Pons (tissue), 1 donor: ENCODE measurements at regions not wholly inside any gene's neighbourhood (a gene's known extent, or its start where the extent isn't known, plus 50 kb on each side); places are given as distances from the start of the nearest gene placed in this dataset.
A peak's percentile ranks its signal among the peaks of the same experiment; 100 is the strongest.

Experiments
- DNase-seq: peaks from one replicate; pipeline ENCODE4 v3.0.0-alpha.2; 2016; ENCODE audit warnings: low spot score

- no peak for DNase-seq
These were observed 128.2 kb upstream of the GLI2 start for GRCh38 chr2:120607506-120607905.

GRCh38 chr2:120607996-120608395 is 127.7 kb upstream of the GLI2 start:
- no peak for DNase-seq

GRCh38 chr2:120609826-120610395 is 125.8 kb upstream of the GLI2 start:
- DNase-seq = no peak

GRCh38 chr2:120611016-120611415 is 124.7 kb upstream of the GLI2 start:
- DNase-seq = no peak

- DNase-seq = no peak
These were observed 123.7 kb upstream of the GLI2 start for GRCh38 chr2:120611961-120612360.

GRCh38 chr2:120612471-120612870 is 123.2 kb upstream of the GLI2 start:
- no peak for DNase-seq

GRCh38 chr2:120612931-120613330 is 122.7 kb upstream of the GLI2 start:
- DNase-seq = no peak

- no peak for DNase-seq
These were observed 121.7 kb upstream of the GLI2 start for GRCh38 chr2:120613742-120614571.

GRCh38 chr2:120614901-120615300 is 120.8 kb upstream of the GLI2 start:
- DNase-seq = no peak

GRCh38 chr2:120616261-120616660 is 119.4 kb upstream of the GLI2 start:
- DNase-seq = no peak

GRCh38 chr2:120617055-120617454 is 118.6 kb upstream of the GLI2 start:
- no peak for DNase-seq

GRCh38 chr2:120618830-120619229 is 116.8 kb upstream of the GLI2 start:
- DNase-seq = no peak

- no peak for DNase-seq
These were observed 116.1 kb upstream of the GLI2 start for GRCh38 chr2:120619579-120619978.

- DNase-seq = no peak
These were observed 115.5 kb upstream of the GLI2 start for GRCh38 chr2:120620025-120620793.

- no peak for DNase-seq
These were observed 113.4 kb upstream of the GLI2 start for GRCh38 chr2:120622159-120622869.

- peak; percentile 8 for DNase-seq
These were observed 112.5 kb upstream of the GLI2 start for GRCh38 chr2:120622886-120623753.

GRCh38 chr2:120624061-120624737 is 111.5 kb upstream of the GLI2 start:
- no peak for DNase-seq

GRCh38 chr2:120624738-120625446 is 110.8 kb upstream of the GLI2 start:
- no peak for DNase-seq

GRCh38 chr2:120625865-120626560 is 109.7 kb upstream of the GLI2 start:
- no peak for DNase-seq
